Osteocyte (in vitro differentiated cells): ENCODE measurements at regions not wholly inside any gene's neighbourhood (a gene's known extent, or its start where the extent isn't known, plus 50 kb on each side); places are given as distances from the start of the nearest gene placed in this dataset.

Source experiments
- DNase-seq: peaks from one replicate; pipeline ENCODE4 v3.0.0; 2021; ENCODE audit warnings: mixed read lengths; ENCODE audit not compliant: unreplicated experiment; ENCODE audit errors: extremely low spot score
- H3K27ac Mint-ChIP-seq: one replicate; pipeline ENCODE4 v1.8.0; 2021; ENCODE audit warnings: mild to moderate bottlenecking, mixed read lengths; ENCODE audit not compliant: unreplicated experiment
- H3K27me3 Mint-ChIP-seq: one replicate; pipeline ENCODE4 v1.8.0; 2021; ENCODE audit warnings: mixed read lengths; ENCODE audit not compliant: unreplicated experiment
- H3K36me3 Mint-ChIP-seq: one replicate; pipeline ENCODE4 v1.8.0; 2021; ENCODE audit warnings: mixed read lengths; ENCODE audit not compliant: unreplicated experiment
- H3K4me1 Mint-ChIP-seq: one replicate; pipeline ENCODE4 v1.8.0; 2021; ENCODE audit warnings: mixed read lengths; ENCODE audit not compliant: unreplicated experiment
- H3K4me3 Mint-ChIP-seq: one replicate; pipeline ENCODE4 v1.8.0; 2021; ENCODE audit warnings: mild to moderate bottlenecking, moderate library complexity, mixed read lengths; ENCODE audit not compliant: unreplicated experiment
- H3K9me3 Mint-ChIP-seq: one replicate; pipeline ENCODE4 v1.8.0; 2021; ENCODE audit warnings: mixed read lengths; ENCODE audit not compliant: unreplicated experiment
- TF ChIP-seq, protein P1 (sequence below): fragments of 200-600 bp; sonication (generic); IDR thresholded peaks from 2 replicates; pipeline ENCODE4 v1.5.0; 2021; ENCODE audit warnings: antibody characterized with exemption, mild to moderate bottlenecking, moderate library complexity

DNA sequence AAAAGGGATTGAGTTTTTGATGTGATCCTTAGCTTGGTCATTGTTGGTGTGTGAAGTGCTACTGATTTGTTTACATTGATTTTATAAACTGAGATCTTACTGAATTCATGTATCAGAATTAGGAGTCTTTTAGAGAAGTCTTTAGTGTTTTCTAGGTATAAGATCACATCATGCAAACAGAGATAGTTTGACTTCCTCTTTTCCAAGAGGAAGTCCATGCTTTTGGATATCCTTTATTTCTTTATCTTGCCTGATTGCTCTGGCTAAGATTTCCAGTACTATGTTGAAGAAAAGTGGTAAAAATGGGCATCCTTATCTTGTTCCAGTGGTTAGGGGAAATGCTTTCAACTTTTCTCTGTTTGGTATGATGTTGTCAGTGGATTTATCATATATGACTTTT lies 561.2 kb upstream of the SLITRK1 start:
- Mint-ChIP-seq H3K27me3 (no peaks in the 10 kb centered on the region), H3K4me1 (peaks cover 33% of the 10 kb centered on the region), H3K9me3 (peaks cover 26% of the 10 kb centered on the region), H3K36me3 (no peaks in the 10 kb centered on the region), H3K4me3 (no peak overlapping the region), H3K27ac (no peak overlapping the region)
- TF ChIP-seq, protein P1, sequence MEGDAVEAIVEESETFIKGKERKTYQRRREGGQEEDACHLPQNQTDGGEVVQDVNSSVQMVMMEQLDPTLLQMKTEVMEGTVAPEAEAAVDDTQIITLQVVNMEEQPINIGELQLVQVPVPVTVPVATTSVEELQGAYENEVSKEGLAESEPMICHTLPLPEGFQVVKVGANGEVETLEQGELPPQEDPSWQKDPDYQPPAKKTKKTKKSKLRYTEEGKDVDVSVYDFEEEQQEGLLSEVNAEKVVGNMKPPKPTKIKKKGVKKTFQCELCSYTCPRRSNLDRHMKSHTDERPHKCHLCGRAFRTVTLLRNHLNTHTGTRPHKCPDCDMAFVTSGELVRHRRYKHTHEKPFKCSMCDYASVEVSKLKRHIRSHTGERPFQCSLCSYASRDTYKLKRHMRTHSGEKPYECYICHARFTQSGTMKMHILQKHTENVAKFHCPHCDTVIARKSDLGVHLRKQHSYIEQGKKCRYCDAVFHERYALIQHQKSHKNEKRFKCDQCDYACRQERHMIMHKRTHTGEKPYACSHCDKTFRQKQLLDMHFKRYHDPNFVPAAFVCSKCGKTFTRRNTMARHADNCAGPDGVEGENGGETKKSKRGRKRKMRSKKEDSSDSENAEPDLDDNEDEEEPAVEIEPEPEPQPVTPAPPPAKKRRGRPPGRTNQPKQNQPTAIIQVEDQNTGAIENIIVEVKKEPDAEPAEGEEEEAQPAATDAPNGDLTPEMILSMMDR = no peak
- DNase-seq = no peak

DNA sequence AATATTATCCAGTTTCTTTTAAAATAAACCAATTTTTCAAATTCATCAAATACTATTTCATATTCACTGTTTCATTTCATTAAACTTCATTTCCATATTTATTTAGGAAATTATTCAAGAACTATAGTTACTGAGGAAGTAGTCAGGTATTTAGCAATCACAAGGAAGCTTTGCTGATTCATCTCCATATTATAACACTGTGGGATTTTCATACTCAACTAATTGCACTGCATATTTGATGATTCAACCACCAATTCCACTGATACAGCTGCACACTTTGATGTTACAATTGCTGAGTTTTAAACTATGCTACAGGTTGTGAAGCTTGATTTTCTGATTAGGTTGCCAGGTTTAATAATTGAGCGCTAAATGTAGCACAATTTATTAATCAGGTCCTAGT lies 556.8 kb upstream of the SLITRK1 start:
- Mint-ChIP-seq H3K9me3 (peaks cover 19% of the 10 kb centered on the region), H3K27ac (no peak overlapping the region), H3K27me3 (no peaks in the 10 kb centered on the region), H3K36me3 (no peaks in the 10 kb centered on the region), H3K4me3 (no peak overlapping the region), H3K4me1 (peaks cover 14% of the 10 kb centered on the region)
- no peak for DNase-seq
- TF ChIP-seq, protein P1 = no peak

DNA sequence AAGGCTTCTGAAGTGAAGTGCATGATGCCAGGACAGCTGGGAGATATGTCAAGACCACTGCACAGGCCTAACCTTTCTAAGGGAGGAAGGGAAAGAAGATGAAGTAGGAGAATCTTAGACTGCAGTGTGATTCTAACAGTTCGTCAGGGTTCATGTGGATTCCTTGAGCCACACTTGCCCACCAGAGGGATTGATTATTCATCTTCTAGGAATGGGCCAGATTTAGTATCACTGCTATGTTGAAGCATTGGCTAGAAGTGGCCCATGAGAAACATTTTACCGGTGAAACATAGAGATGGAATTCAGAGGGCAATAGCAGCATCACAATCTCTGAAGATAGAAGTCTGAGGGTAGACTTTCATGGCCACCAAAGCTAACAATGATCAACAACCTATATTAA lies 550.8 kb upstream of the SLITRK1 start:
- no peak overlapping the region for H3K4me3 Mint-ChIP-seq
- no peak overlapping the region for H3K27ac Mint-ChIP-seq
- no peaks in the 10 kb centered on the region for H3K36me3 Mint-ChIP-seq
- DNase-seq = no peak
- no peaks in the 10 kb centered on the region for H3K27me3 Mint-ChIP-seq
- H3K9me3 Mint-ChIP-seq = no peaks in the 10 kb centered on the region
- TF ChIP-seq, protein P1 = no peak
- peaks cover 38% of the 10 kb centered on the region for H3K4me1 Mint-ChIP-seq

DNA sequence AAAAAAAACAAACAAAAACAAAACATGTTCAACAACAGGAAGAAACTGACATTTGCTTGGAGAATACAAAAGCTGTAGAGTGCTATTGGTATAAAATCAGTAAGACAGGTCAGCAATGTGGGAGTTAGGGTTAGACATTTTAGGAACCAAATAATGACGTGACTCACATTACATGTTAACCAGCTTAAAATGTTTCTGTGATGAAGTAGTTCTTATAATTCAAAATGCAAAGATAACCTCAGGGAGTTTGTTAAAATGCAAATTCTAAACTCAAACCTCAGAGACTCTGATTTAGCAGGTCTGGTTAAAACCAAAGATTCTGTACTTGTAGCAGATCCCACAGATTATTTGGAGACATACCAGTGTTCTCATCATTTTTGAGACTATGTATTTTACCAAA lies 549.4 kb upstream of the SLITRK1 start:
- Mint-ChIP-seq H3K36me3 (peaks cover 3% of the 10 kb centered on the region), H3K9me3 (peaks cover 4% of the 10 kb centered on the region), H3K4me1 (peaks cover 35% of the 10 kb centered on the region), H3K27ac (no peak overlapping the region), H3K4me3 (no peak overlapping the region), H3K27me3 (no peaks in the 10 kb centered on the region)
- TF ChIP-seq, protein P1 = no peak
- DNase-seq = no peak

DNA sequence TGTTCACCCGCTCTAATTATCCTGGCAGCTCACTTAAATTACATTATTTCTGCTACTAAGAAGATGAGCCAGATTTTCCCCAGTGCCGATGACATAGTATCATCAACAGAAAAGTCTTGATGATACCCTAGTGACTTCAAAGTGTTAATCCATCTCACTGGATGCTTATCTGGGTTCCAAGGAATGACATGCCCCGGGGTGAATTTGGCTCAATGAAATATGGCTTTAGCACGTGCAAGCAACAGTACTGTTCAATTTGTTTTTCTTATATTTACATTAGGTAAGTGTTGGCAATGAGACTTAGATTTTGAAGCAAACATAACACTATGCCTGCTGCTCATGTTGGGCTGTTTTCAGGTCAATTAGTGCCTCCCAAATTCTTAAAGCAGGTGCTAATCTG lies 548.2 kb upstream of the SLITRK1 start:
- Mint-ChIP-seq H3K9me3 (peaks cover 4% of the 10 kb centered on the region), H3K4me3 (peak overlapping the region; percentile 35), H3K4me1 (peaks cover 35% of the 10 kb centered on the region), H3K27ac (peak overlapping the region; percentile 80), H3K36me3 (peaks cover 3% of the 10 kb centered on the region), H3K27me3 (no peaks in the 10 kb centered on the region)
- TF ChIP-seq, protein P1 = no peak
- no peak for DNase-seq
